ENCODE measurements at regions not wholly inside any gene's neighbourhood (a gene's known extent, or its start where the extent isn't known, plus 50 kb on each side); places are given as distances from the start of the nearest gene placed in this dataset.

- CTCF ChIA-PET: interaction anchor here (1.2 kb wide), 1 partner anchor 1478 kb away, joined by 3 read pairs; no protein-coding TSS in a partner anchor
- TF ChIP-seq L3MBTL2 (conservative IDR thresholded peaks at IDR 0.05) (no peak), SP1 (IDR thresholded peaks at IDR 0.05) (no peak), BHLHE40 (IDR thresholded peaks at IDR 0.05; ENCODE audit: borderline replicate concordance) (no peak), HDGF (IDR thresholded peaks at IDR 0.05; ENCODE audit: borderline replicate concordance) (no peak), LEF1 (IDR thresholded peaks at IDR 0.05; ENCODE audit: borderline replicate concordance) (no peak), NFRKB (IDR thresholded peaks at IDR 0.05) (no peak)
- DNase-seq (ENCODE audit: extremely low spot score): no peak
- POLR2A ChIA-PET: no interaction called here
Measured at GRCh38 chr2:211089127-211089526, 532.7 kb downstream of the CPS1 start.

- TF ChIP-seq FOXK2 (IDR thresholded peaks at IDR 0.05) (no peak), ARNT (IDR thresholded peaks at IDR 0.05) (no peak), TARDBP (IDR thresholded peaks at IDR 0.05) (no peak), ELF4 (IDR thresholded peaks at IDR 0.05) (no peak), SP1 (IDR thresholded peaks at IDR 0.05) (no peak), BHLHE40 (IDR thresholded peaks at IDR 0.05; ENCODE audit: borderline replicate concordance) (no peak), FOXM1 (IDR thresholded peaks at IDR 0.05; ENCODE audit: borderline replicate concordance) (no peak), HDGF (IDR thresholded peaks at IDR 0.05; ENCODE audit: borderline replicate concordance) (no peak)
- CTCF ChIA-PET: interaction anchor here (0.7 to 1.2 kb wide), 4 partner anchors 31 to 1111 kb away, joined by 3 to 4 read pairs (median 3); no protein-coding TSS in a partner anchor
- POLR2A ChIA-PET: no interaction called here
- DNase-seq (ENCODE audit: extremely low spot score): no peak
Measured at GRCh38 chr2:211093743-211094303, 537.4 kb downstream of the CPS1 start.

- ChIA-PET CTCF (no interaction called here), POLR2A (no interaction called here)
- TF ChIP-seq ZNF384 (IDR thresholded peaks at IDR 0.05) (no peak), SUZ12 (IDR thresholded peaks at IDR 0.05) (no peak), SP1 (IDR thresholded peaks at IDR 0.05) (no peak), ELF4 (IDR thresholded peaks at IDR 0.05) (no peak), ARNT (IDR thresholded peaks at IDR 0.05) (no peak), BHLHE40 (IDR thresholded peaks at IDR 0.05; ENCODE audit: borderline replicate concordance) (no peak), TARDBP (IDR thresholded peaks at IDR 0.05) (no peak), HDGF (IDR thresholded peaks at IDR 0.05; ENCODE audit: borderline replicate concordance) (no peak), LEF1 (IDR thresholded peaks at IDR 0.05; ENCODE audit: borderline replicate concordance) (no peak), L3MBTL2 (conservative IDR thresholded peaks at IDR 0.05) (no peak), CTBP1 (IDR thresholded peaks at IDR 0.05; ENCODE audit: borderline replicate concordance) (no peak), FOXA1 (IDR thresholded peaks at IDR 0.05) (no peak)
- DNase-seq (ENCODE audit: extremely low spot score): peak; percentile 6
Measured at GRCh38 chr2:211103989-211104388, 547.6 kb downstream of the CPS1 start.

- TF ChIP-seq BHLHE40 (IDR thresholded peaks at IDR 0.05; ENCODE audit: borderline replicate concordance): no peak
- no peak for TF ChIP-seq ZNF384 (IDR thresholded peaks at IDR 0.05)
- TF ChIP-seq ARNT (IDR thresholded peaks at IDR 0.05): 0 out of 2 replicates have a peak, but pooled peaks have one; percentile 16
- no peak for TF ChIP-seq TARDBP (IDR thresholded peaks at IDR 0.05)
- peak; percentile 55; the same call in 1 of the 2 replicates for TF ChIP-seq PKNOX1 (IDR thresholded peaks at IDR 0.05)
- TF ChIP-seq LEF1 (IDR thresholded peaks at IDR 0.05; ENCODE audit: borderline replicate concordance): no peak
- TF ChIP-seq CTBP1 (IDR thresholded peaks at IDR 0.05; ENCODE audit: borderline replicate concordance): peak; percentile 71; the same call in 1 of the 2 replicates
- TF ChIP-seq L3MBTL2 (conservative IDR thresholded peaks at IDR 0.05): no peak
- no peak for DNase-seq (ENCODE audit: extremely low spot score)
- ChIA-PET POLR2A (no interaction called here), CTCF (no interaction called here)
Measured at GRCh38 chr2:211113334-211114175, 557.2 kb downstream of the CPS1 start.

- DNase-seq (ENCODE audit: extremely low spot score): no peak
- ChIA-PET CTCF (no interaction called here), POLR2A (no interaction called here)
- TF ChIP-seq L3MBTL2 (conservative IDR thresholded peaks at IDR 0.05) (no peak), CTBP1 (IDR thresholded peaks at IDR 0.05; ENCODE audit: borderline replicate concordance) (no peak), SUZ12 (IDR thresholded peaks at IDR 0.05) (no peak), FOXM1 (IDR thresholded peaks at IDR 0.05; ENCODE audit: borderline replicate concordance) (no peak), NFRKB (IDR thresholded peaks at IDR 0.05) (no peak), PKNOX1 (IDR thresholded peaks at IDR 0.05) (no peak), BHLHE40 (IDR thresholded peaks at IDR 0.05; ENCODE audit: borderline replicate concordance) (no peak), FOXA1 (IDR thresholded peaks at IDR 0.05) (no peak), HDGF (IDR thresholded peaks at IDR 0.05; ENCODE audit: borderline replicate concordance) (no peak), ARNT (IDR thresholded peaks at IDR 0.05) (no peak), LEF1 (IDR thresholded peaks at IDR 0.05; ENCODE audit: borderline replicate concordance) (no peak), TARDBP (IDR thresholded peaks at IDR 0.05) (no peak), FOXK2 (IDR thresholded peaks at IDR 0.05) (no peak), ZNF384 (IDR thresholded peaks at IDR 0.05) (no peak), SP1 (IDR thresholded peaks at IDR 0.05) (no peak), ELF4 (IDR thresholded peaks at IDR 0.05) (no peak)
Measured at GRCh38 chr2:211114826-211115455, 558.5 kb downstream of the CPS1 start.

- POLR2A ChIA-PET: no interaction called here
Measured at GRCh38 chr2:211117026-211117425, 560.6 kb downstream of the CPS1 start.

More at GRCh38 chr2:211117026-211117425, 560.6 kb downstream of the CPS1 start:
- DNase-seq (ENCODE audit: extremely low spot score): no peak
- CTCF ChIA-PET: no interaction called here
- no peak for TF ChIP-seq ARNT (IDR thresholded peaks at IDR 0.05)
- no peak for TF ChIP-seq FOXM1 (IDR thresholded peaks at IDR 0.05; ENCODE audit: borderline replicate concordance)
- TF ChIP-seq PKNOX1 (IDR thresholded peaks at IDR 0.05): no peak
- TF ChIP-seq CTBP1 (IDR thresholded peaks at IDR 0.05; ENCODE audit: borderline replicate concordance): no peak
- no peak for TF ChIP-seq LEF1 (IDR thresholded peaks at IDR 0.05; ENCODE audit: borderline replicate concordance)
- no peak for TF ChIP-seq BHLHE40 (IDR thresholded peaks at IDR 0.05; ENCODE audit: borderline replicate concordance)
- no peak for TF ChIP-seq ELF4 (IDR thresholded peaks at IDR 0.05)
- no peak for TF ChIP-seq SUZ12 (IDR thresholded peaks at IDR 0.05)
- TF ChIP-seq NFRKB (IDR thresholded peaks at IDR 0.05): no peak
- TF ChIP-seq FOXK2 (IDR thresholded peaks at IDR 0.05): no peak
